Ascending aorta (tissue), 2 donors: ENCODE measurements at regions not wholly inside any gene's neighbourhood (a gene's known extent, or its start where the extent isn't known, plus 50 kb on each side); places are given as distances from the start of the nearest gene placed in this dataset.
A peak's percentile ranks its signal among the peaks of the same experiment; 100 is the strongest.

Experiments used
- DNase-seq, 2 donors: peaks; one replicate each; pipeline ENCODE4 v3.0.0-alpha.2; 2019; ENCODE audit warnings: low spot score in 2 of 2
- H3K27ac ChIP-seq, 2 donors: fragments of 200-600 bp; sonication (generic); one replicate each; pipeline ENCODE4 v1.5.1; 2016 to 2017; ENCODE audit warnings: mild to moderate bottlenecking in 1 of 2
- H3K27me3 ChIP-seq: fragments of 200-600 bp; sonication (generic); one replicate; pipeline ENCODE4 v1.5.1; 2017
- H3K36me3 ChIP-seq, 2 donors: fragments of 200-600 bp; sonication (generic); one replicate each; pipeline ENCODE4 v1.5.1; 2016
- H3K4me1 ChIP-seq, 2 donors: fragments of 200-600 bp; sonication (generic); one replicate each; pipeline ENCODE4 v1.5.1; 2016 to 2017; ENCODE audit warnings: mild to moderate bottlenecking in 1 of 2
- H3K4me3 ChIP-seq, 2 donors: fragments of 200-600 bp; sonication (generic); one replicate each; pipeline ENCODE4 v1.5.1; 2016 to 2017; ENCODE audit warnings: mild to moderate bottlenecking in 1 of 2
- H3K9me3 ChIP-seq, 2 donors: fragments of 200-600 bp; sonication (generic); one replicate each; pipeline ENCODE4 v1.5.1; 2016
- intact Hi-C: fragments of 100-400 bp; cut with DNase I; formaldehyde crosslinking; loops from one replicate; pipeline ENCODE4 v1.15.1; 2023
- TF ChIP-seq, protein P1 (sequence below), 3 experiments: fragments of 200-600 bp in 2 of 3; fragments of 450-650 bp in 1 of 3; sonication (generic) in 2 of 3; IDR thresholded peaks; one replicate each; pipeline ENCODE4 v1.5.1; 2016 to 2019; ENCODE audit warnings: antibody characterized with exemption in 3 of 3, mild to moderate bottlenecking in 1 of 3, moderate library complexity in 1 of 3

DNA sequence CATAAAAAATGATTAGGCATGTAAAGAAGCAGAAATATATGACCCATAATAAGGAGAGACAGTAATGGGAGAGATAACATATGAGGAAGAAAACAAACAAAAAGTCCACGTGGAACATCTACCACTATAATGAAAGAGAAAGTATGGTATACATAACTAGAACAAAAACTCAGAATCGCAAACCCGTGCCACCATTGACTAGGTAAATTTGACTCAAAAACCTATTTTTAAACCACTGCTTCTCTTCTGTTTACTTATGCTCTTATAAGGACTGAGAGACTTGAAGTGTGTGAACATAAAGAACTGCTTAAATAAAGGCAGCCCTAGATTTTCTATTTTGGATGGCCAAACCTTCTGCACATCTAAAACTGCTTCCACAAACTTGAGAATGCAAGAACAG lies 330.7 kb downstream of the CAAP1 start:
- TF ChIP-seq, protein P1, sequence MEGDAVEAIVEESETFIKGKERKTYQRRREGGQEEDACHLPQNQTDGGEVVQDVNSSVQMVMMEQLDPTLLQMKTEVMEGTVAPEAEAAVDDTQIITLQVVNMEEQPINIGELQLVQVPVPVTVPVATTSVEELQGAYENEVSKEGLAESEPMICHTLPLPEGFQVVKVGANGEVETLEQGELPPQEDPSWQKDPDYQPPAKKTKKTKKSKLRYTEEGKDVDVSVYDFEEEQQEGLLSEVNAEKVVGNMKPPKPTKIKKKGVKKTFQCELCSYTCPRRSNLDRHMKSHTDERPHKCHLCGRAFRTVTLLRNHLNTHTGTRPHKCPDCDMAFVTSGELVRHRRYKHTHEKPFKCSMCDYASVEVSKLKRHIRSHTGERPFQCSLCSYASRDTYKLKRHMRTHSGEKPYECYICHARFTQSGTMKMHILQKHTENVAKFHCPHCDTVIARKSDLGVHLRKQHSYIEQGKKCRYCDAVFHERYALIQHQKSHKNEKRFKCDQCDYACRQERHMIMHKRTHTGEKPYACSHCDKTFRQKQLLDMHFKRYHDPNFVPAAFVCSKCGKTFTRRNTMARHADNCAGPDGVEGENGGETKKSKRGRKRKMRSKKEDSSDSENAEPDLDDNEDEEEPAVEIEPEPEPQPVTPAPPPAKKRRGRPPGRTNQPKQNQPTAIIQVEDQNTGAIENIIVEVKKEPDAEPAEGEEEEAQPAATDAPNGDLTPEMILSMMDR (IDR thresholded peaks at IDR 0.05), result no peak
- H3K27ac ChIP-seq, result no peak overlapping the region
- no peaks in the 10 kb centered on the region for H3K4me1 ChIP-seq
- H3K27me3 ChIP-seq, result no peaks in the 10 kb centered on the region
- no peaks in the 10 kb centered on the region for H3K9me3 ChIP-seq
- intact Hi-C loops, result no loop called here
- no peak overlapping the region for H3K4me3 ChIP-seq
- H3K36me3 ChIP-seq, result no peaks in the 10 kb centered on the region
- DNase-seq, result no peak

DNA sequence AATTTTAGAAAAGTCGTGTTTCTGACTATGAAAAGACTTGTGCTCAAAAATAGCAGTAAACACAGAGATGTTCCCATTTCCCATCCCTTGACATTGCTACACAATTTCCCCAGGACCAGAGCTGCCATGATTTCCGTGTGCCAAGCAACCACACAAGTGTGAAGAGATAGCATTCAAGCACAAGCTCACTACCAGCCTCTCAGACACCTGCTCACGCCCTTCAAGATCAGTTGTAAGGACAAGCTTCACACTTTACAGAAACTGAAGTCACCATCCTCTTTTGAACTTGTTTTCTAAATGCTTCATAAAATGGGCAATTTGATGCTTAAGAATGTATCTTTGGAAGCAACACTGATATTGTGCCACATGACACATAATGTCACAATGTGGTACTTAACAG lies 333.1 kb downstream of the CAAP1 start:
- Histone ChIP-seq H3K4me3 (no peak overlapping the region), H3K27me3 (no peaks in the 10 kb centered on the region), H3K4me1 (no peaks in the 10 kb centered on the region), H3K36me3 (no peaks in the 10 kb centered on the region), H3K27ac (no peak overlapping the region), H3K9me3 (no peaks in the 10 kb centered on the region)
- TF ChIP-seq, protein P1 (IDR thresholded peaks at IDR 0.05), result no peak
- DNase-seq, result no peak
- intact Hi-C loops, result no loop called here

GRCh38 chr9:26551971-26552370 lies 340.6 kb downstream of the CAAP1 start:
- no peak overlapping the region for H3K4me3 ChIP-seq
- peaks cover 3 to 18% of the 10 kb centered on the region in 2 donors for H3K4me1 ChIP-seq
- intact Hi-C loops, result loop anchor here (5.0 kb wide), 1 partner anchor 50 kb away; no protein-coding TSS in a partner anchor
- TF ChIP-seq, protein P1 (IDR thresholded peaks at IDR 0.05), result no peak
- no peaks in the 10 kb centered on the region for H3K9me3 ChIP-seq
- no peak for DNase-seq
- H3K36me3 ChIP-seq, result no peaks in the 10 kb centered on the region
- H3K27ac ChIP-seq, result peak overlapping the region; percentile 59 to 81
- no peaks in the 10 kb centered on the region for H3K27me3 ChIP-seq

- H3K4me3 ChIP-seq, result no peak overlapping the region
- H3K27ac ChIP-seq, result peak overlapping the region; percentile 59 to 60
- H3K9me3 ChIP-seq, result no peaks in the 10 kb centered on the region
- intact Hi-C loops, result loop anchor here (5.0 kb wide), 1 partner anchor 49 kb away; no protein-coding TSS in a partner anchor
- DNase-seq, result no peak
- peaks cover 3 to 18% of the 10 kb centered on the region in 2 donors for H3K4me1 ChIP-seq
- TF ChIP-seq, protein P1 (IDR thresholded peaks at IDR 0.05), result no peak
- no peaks in the 10 kb centered on the region for H3K36me3 ChIP-seq
- H3K27me3 ChIP-seq, result no peaks in the 10 kb centered on the region
Measured at GRCh38 chr9:26551451-26551850, 341.2 kb downstream of the CAAP1 start.

- TF ChIP-seq, protein P1 (IDR thresholded peaks at IDR 0.05), result no peak
- no peak for DNase-seq
- H3K4me3 ChIP-seq, result no peak overlapping the region
- H3K4me1 ChIP-seq, result peaks cover 3 to 18% of the 10 kb centered on the region in 2 donors
- H3K27me3 ChIP-seq, result no peaks in the 10 kb centered on the region
- intact Hi-C loops, result no loop called here
- no peaks in the 10 kb centered on the region for H3K9me3 ChIP-seq
- no peaks in the 10 kb centered on the region for H3K36me3 ChIP-seq
- H3K27ac ChIP-seq, result no peak overlapping the region
Measured at GRCh38 chr9:26548781-26549290, 343.8 kb downstream of the CAAP1 start.
